ENCODE measurements at regions not wholly inside any gene's neighbourhood (a gene's known extent, or its start where the extent isn't known, plus 50 kb on each side); places are given as distances from the start of the nearest gene placed in this dataset.
"Not testable (repeated sequence)": the region's sequence is repeated elsewhere in the genome, so short reads cannot be mapped to it uniquely, and the experiment has no call there.

GRCh38 chr1:222975472-222976122, 160.8 kb downstream of the DISP1 start:
- Histone ChIP-seq H3K27me3 (replicated peaks; ENCODE audit: insufficient read depth) (no peaks in the 10 kb centered on the region), H3K4me3 (no peak overlapping the region), H3K4me1 (ENCODE audit: insufficient read depth) (peaks cover 35% of the 10 kb centered on the region), H3K36me3 (ENCODE audit: low read depth) (no peaks in the 10 kb centered on the region), H3K9ac (no peak overlapping the region), H2AFZ (no peak overlapping the region), H4K20me1 (ENCODE audit: insufficient read depth) (no peaks in the 10 kb centered on the region), H3K27ac (no peak overlapping the region), H3F3A (ENCODE audit: insufficient read depth) (peaks cover 24% of the 10 kb centered on the region), H3K4me2 (ENCODE audit: unreplicated experiment) (no peak overlapping the region), H3K9me2 (ENCODE audit: insufficient read depth) (no peaks in the 10 kb centered on the region), H3K79me2 (ENCODE audit: insufficient read depth) (no peaks in the 10 kb centered on the region), H3K9me3 (ENCODE audit: low read depth) (no peaks in the 10 kb centered on the region)
- in situ Hi-C loops (cut with MboI): no loop called here
- TF ChIP-seq EZH2 (IDR thresholded peaks at IDR 0.05; ENCODE audit: insufficient read depth, poor library complexity, severe bottlenecking) (no peak), EZH2phosphoT487 (IDR thresholded peaks at IDR 0.05; ENCODE audit: insufficient read depth, low read depth) (no peak)
- DNase-seq: peak; percentile 46
- WGBS, 2 experiments (ENCODE audit: low coverage in 1 of 2, low lambda C conversion rate in 2 of 2, missing lambda C conversion rate in 2 of 2): 83 to 86% methylated on average over 6 of the region's 6 CpGs

- Histone ChIP-seq H2AFZ (no peak overlapping the region), H3K9ac (no peak overlapping the region), H3K79me2 (ENCODE audit: insufficient read depth) (no peaks in the 10 kb centered on the region), H3K27me3 (replicated peaks; ENCODE audit: insufficient read depth) (no peaks in the 10 kb centered on the region), H3K4me3 (no peak overlapping the region), H3F3A (ENCODE audit: insufficient read depth) (peaks cover 24% of the 10 kb centered on the region), H3K9me3 (ENCODE audit: low read depth) (no peaks in the 10 kb centered on the region), H3K27ac (no peak overlapping the region), H4K20me1 (ENCODE audit: insufficient read depth) (no peaks in the 10 kb centered on the region), H3K9me2 (ENCODE audit: insufficient read depth) (no peaks in the 10 kb centered on the region), H3K4me1 (ENCODE audit: insufficient read depth) (peaks cover 35% of the 10 kb centered on the region), H3K36me3 (ENCODE audit: low read depth) (no peaks in the 10 kb centered on the region), H3K4me2 (ENCODE audit: unreplicated experiment) (peak overlapping the region; percentile 8)
- TF ChIP-seq EZH2phosphoT487 (IDR thresholded peaks at IDR 0.05; ENCODE audit: insufficient read depth, low read depth) (no peak), EZH2 (IDR thresholded peaks at IDR 0.05; ENCODE audit: insufficient read depth, poor library complexity, severe bottlenecking) (no peak)
- 67 to 79% methylated on average over 1 of the region's 1 CpG for WGBS, 2 experiments (ENCODE audit: low coverage in 1 of 2, low lambda C conversion rate in 2 of 2, missing lambda C conversion rate in 2 of 2)
- peak; percentile 37 for DNase-seq
- in situ Hi-C loops (cut with MboI): no loop called here
These were observed 161.6 kb downstream of the DISP1 start for GRCh38 chr1:222976453-222976852.

GRCh38 chr1:222977294-222977693, 162.5 kb downstream of the DISP1 start:
- H3K9me3 ChIP-seq (ENCODE audit: low read depth); H2AFZ ChIP-seq; H3K9ac ChIP-seq; H3K4me3 ChIP-seq; H3K27me3 ChIP-seq (replicated peaks; ENCODE audit: insufficient read depth); H3K4me2 ChIP-seq (ENCODE audit: unreplicated experiment); H4K20me1 ChIP-seq (ENCODE audit: insufficient read depth); in situ Hi-C loops (cut with MboI); H3K9me2 ChIP-seq (ENCODE audit: insufficient read depth); H3K27ac ChIP-seq; DNase-seq; H3K79me2 ChIP-seq (ENCODE audit: insufficient read depth); H3K36me3 ChIP-seq (ENCODE audit: low read depth): not testable (repeated sequence)
- Histone ChIP-seq H3K4me1 (ENCODE audit: insufficient read depth) (peaks cover 35% of the 10 kb centered on the region), H3F3A (ENCODE audit: insufficient read depth) (peaks cover 24% of the 10 kb centered on the region)
- WGBS, 2 experiments (ENCODE audit: low coverage in 1 of 2, low lambda C conversion rate in 2 of 2, missing lambda C conversion rate in 2 of 2): 82 to 90% methylated on average over 3 to 4 of the region's 5 CpGs

GRCh38 chr1:222979561-222979960, 163.5 kb downstream of the TLR5 start:
- in situ Hi-C loops (cut with MboI): no loop called here
- H3K9me2 ChIP-seq (ENCODE audit: insufficient read depth): no peaks in the 10 kb centered on the region
- no peak overlapping the region for H3K4me2 ChIP-seq (ENCODE audit: unreplicated experiment)
- no peak overlapping the region for H2AFZ ChIP-seq
- H3K27me3 ChIP-seq (replicated peaks; ENCODE audit: insufficient read depth): no peaks in the 10 kb centered on the region
- no peak overlapping the region for H3K9ac ChIP-seq
- no peaks in the 10 kb centered on the region for H3K79me2 ChIP-seq (ENCODE audit: insufficient read depth)
- DNase-seq: no peak
- no peaks in the 10 kb centered on the region for H3K9me3 ChIP-seq (ENCODE audit: low read depth)
- no peak overlapping the region for H3K4me3 ChIP-seq
- peaks cover 19% of the 10 kb centered on the region for H3F3A ChIP-seq (ENCODE audit: insufficient read depth)
- no peaks in the 10 kb centered on the region for H3K36me3 ChIP-seq (ENCODE audit: low read depth)
- peaks cover 24% of the 10 kb centered on the region for H3K4me1 ChIP-seq (ENCODE audit: insufficient read depth)
- 95 to 97% methylated on average over 5 of the region's 5 CpGs for WGBS, 2 experiments (ENCODE audit: low coverage in 1 of 2, low lambda C conversion rate in 2 of 2, missing lambda C conversion rate in 2 of 2)
- TF ChIP-seq EZH2phosphoT487 (IDR thresholded peaks at IDR 0.05; ENCODE audit: insufficient read depth, low read depth): no peak
- no peak for TF ChIP-seq EZH2 (IDR thresholded peaks at IDR 0.05; ENCODE audit: insufficient read depth, poor library complexity, severe bottlenecking)
- no peaks in the 10 kb centered on the region for H4K20me1 ChIP-seq (ENCODE audit: insufficient read depth)
- H3K27ac ChIP-seq: no peak overlapping the region

- no peak for DNase-seq
- Histone ChIP-seq H3K4me2 (ENCODE audit: unreplicated experiment) (no peak overlapping the region), H3K27ac (no peak overlapping the region), H3K27me3 (replicated peaks; ENCODE audit: insufficient read depth) (no peaks in the 10 kb centered on the region), H3F3A (ENCODE audit: insufficient read depth) (no peaks in the 10 kb centered on the region), H3K4me1 (ENCODE audit: insufficient read depth) (no peaks in the 10 kb centered on the region), H3K9me2 (ENCODE audit: insufficient read depth) (no peaks in the 10 kb centered on the region), H3K36me3 (ENCODE audit: low read depth) (no peaks in the 10 kb centered on the region), H3K79me2 (ENCODE audit: insufficient read depth) (no peaks in the 10 kb centered on the region), H3K4me3 (no peak overlapping the region), H4K20me1 (ENCODE audit: insufficient read depth) (no peaks in the 10 kb centered on the region), H3K9me3 (ENCODE audit: low read depth) (no peaks in the 10 kb centered on the region), H3K9ac (no peak overlapping the region), H2AFZ (no peak overlapping the region)
- no peak for TF ChIP-seq EZH2phosphoT487 (IDR thresholded peaks at IDR 0.05; ENCODE audit: insufficient read depth, low read depth)
- no peak for TF ChIP-seq EZH2 (IDR thresholded peaks at IDR 0.05; ENCODE audit: insufficient read depth, poor library complexity, severe bottlenecking)
- in situ Hi-C loops (cut with MboI): no loop called here
These were observed 155.4 kb downstream of the TLR5 start for GRCh38 chr1:222987674-222988076.
